CD4-positive, alpha-beta T cell treated with Interleukin-10 for 1 hour (primary cell): ENCODE measurements at regions not wholly inside any gene's neighbourhood (a gene's known extent, or its start where the extent isn't known, plus 50 kb on each side); places are given as distances from the start of the nearest gene placed in this dataset.
"Not testable (repeated sequence)": the region's sequence is repeated elsewhere in the genome, so short reads cannot be mapped to it uniquely, and the experiment has no call there.

ENCODE experiments used
- DNase-seq: peaks from one replicate; pipeline ENCODE4 v3.0.0-alpha.2; 2020

DNA sequence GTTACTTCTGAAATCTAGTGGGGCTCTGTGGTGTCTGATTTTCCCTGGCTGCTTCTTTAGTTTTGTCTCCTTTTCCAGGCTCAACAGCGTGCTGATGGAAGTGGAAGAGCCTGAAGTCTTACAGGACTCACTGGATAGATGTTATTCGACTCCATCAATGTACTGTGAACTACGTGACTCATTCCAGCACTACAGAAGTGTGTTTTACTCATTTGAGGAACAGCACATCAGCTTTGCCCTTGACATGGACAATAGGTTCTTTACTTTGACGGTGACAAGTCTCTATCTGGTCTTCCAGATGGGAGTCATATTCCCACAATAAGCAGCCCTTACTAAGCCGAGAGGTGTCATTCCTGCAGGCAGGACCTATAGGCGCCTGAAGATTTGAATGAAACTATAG, 51.1 kb downstream of the NBPF8 start:
- not testable (repeated sequence) for DNase-seq

DNA sequence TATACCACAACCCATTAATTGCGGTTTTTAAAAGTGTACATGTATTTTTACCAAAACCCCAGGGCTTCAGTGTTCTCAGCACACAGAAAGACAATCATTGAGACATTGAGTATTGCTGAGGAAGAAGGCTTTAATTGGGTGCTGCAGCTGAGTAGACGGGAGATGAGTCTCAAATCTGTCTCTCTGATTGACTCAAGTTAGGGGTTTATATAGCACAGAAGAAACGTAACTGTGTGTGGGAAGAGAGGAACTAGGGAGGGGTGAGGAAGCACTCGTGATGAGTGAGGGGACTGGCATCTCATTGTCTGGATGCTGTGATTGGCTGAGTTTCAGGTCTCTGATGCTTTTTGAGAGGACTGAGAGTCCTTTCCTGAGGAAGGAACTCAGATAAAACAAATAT, 62.8 kb downstream of the NBPF8 start:
- not testable (repeated sequence) for DNase-seq

DNA sequence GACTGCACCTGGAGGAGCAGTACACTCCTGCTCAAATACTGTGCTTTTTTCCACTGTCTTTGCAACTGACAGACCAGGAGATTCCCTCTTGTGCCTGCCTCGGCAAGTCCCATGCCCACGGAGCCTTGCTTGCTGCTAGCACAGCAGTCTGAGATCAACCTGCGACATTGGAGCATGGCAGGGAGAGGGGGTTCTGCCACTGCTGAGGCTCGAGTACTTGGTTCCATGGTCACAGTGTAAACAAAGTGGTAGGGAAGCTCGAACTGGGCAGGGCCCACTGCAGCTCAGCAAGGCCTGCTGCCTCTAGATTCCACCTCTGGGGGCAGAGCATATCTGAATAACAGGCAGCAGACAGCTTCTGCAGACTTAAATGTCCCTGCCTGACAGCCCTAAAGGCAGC, 63.6 kb downstream of the NBPF8 start:
- not testable (repeated sequence) for DNase-seq

DNA sequence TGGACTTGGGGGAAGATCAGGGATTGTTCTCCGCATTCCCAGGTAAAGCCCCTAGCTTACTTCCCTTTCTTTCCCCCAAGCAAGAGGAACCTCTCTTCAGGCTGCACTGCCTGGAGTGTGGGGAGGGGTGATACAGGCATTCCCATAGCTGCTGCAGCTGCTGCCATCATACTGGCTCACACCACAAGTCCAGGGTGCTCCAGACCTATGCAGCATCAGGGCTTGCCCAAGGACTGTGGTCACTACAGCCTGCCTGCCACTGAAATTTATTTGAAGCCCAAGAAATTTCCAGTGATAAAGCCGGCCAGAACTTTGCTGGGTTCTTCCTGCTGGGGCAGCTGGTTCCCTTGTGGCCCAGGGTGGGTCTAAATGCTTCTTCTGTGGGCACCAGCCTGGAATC, 72.7 kb downstream of the NBPF8 start:
- DNase-seq = not testable (repeated sequence)

DNA sequence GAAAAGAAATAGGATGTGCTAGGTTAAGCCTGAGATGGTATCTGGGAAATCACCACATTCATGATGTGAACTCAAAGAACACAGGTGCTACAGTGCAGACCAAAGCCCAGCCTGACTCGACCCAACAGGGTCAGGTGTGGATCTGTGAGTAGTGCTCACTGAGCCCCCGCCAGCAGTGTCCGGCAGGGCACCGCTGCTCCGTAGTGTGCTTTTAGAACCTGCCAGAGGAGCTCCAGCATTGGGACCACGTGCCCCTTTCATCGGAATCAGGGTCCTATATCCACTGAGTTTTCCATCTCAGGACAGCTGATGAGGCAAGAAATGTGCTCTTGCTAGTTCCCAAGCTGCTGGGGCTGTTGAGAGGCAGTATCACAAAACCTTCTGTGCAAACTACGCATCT, 74.4 kb downstream of the NBPF8 start:
- DNase-seq = not testable (repeated sequence)

DNA sequence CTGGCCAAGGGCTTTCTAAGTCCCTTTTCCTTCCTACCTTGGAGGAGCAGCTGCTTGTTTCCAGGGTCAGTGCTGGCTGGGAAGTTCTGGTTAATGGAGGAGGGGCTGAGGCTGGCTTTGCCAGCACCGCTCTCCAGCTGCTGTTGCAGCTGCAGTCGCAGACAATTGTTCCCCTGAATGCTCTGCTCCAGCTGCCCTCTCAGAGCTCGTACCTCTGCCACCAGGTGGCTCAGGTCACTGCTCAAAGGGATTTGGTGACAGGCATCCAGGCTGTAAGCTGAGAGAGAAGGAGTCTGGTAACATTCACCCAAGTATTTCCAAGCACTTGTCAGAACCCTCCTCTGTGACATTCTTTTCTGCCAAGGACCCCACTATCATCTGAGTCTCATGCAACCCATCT, 82.3 kb downstream of the NBPF8 start:
- DNase-seq = not testable (repeated sequence)

DNA sequence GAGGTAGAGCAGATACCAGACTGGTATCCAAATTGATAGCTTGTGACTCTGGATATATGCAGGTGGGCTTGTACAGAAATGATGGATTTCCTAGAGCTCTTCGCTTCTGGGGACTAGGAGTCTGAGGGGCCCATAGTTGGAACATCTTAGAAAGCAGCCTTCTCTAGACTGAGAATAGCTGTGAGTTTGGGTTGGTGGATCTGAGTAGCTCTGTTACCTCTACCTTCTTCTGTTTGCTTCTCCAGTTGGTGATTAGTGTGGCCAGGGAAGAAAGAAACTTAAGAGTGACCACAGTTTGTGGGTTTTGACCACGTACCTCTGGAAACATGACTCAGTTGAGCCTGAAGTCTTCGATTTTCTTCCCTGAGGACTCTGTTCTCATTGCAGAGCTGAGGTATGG, 88.4 kb downstream of the NBPF8 start:
- DNase-seq = not testable (repeated sequence)

DNA sequence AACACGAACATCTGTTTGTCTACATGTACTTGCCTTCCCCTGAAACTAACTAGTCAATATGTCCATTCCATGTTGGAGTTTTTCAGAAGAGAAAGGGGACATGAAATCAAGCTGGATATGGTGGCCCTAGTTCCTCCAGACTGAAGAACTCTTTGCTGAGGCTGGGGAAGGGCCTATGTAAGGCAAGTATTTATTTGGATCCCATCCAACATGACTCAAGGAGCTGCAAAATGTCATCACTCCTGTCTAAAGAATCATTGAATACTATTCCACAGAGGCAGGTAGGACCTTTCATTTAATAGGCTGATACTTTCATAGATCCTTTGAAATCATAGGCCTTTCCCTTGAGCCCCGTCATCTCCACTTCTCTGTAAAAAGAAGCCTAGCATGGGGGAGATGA, 91.5 kb downstream of the NBPF8 start:
- DNase-seq = not testable (repeated sequence)

DNA sequence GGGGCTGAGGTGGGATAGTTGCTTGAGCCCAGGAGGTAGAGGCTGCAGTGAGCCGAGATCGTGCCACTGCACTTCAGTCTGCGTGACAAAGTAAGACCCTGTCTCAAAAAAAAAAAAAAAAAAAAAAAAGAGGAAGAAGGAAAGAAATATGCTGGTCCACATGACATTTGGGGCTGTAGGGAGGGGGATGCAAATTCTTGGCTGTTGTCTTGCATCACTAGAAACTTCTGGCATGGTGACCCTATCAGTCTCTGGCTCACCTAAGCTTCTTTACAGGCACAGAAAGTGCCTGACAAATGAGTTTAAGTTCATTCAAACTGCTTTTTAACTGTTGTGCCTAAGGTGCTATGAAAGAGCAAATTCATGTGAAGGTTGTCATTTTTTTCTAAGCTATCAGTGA, 93.5 kb downstream of the NBPF8 start:
- DNase-seq = not testable (repeated sequence)

DNA sequence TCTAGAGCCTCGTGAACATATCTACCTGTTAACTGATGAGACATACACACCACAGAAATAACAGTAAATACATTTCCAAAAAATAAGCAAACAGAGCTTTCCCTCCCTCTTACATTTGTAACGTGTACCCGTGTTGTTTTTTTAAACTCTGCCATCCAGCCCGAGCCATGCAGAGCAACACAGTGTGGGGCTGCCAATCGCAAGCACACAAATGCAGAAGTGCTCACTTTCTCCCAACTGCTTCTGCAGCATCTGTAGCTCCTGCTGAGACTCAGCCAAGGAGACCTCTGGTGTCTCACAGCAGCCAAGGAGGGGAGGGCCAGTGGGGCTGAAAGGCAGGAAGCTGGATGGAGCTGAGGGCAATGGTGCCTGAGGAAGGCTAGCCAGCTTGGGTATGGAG, 94.4 kb downstream of the NBPF8 start:
- not testable (repeated sequence) for DNase-seq

DNA sequence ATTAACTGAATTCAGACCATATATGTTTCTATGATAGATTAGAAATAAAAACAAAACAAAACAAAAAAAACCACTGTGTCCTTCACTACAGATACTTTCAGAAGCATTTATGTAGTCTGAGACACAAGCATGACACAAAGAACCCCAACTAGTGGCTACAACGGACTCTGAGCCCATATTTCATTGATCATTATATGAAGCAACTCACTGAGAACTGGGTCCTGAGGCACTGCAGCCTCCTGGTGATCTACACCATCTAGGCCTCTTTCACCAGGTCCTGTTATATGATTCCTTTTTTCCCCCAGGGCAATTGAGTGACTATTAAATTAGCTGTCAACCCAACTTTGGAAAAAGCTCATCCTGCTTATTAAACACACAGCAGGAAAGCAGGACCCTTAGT, 98.3 kb downstream of the NBPF8 start:
- DNase-seq = not testable (repeated sequence)

DNA sequence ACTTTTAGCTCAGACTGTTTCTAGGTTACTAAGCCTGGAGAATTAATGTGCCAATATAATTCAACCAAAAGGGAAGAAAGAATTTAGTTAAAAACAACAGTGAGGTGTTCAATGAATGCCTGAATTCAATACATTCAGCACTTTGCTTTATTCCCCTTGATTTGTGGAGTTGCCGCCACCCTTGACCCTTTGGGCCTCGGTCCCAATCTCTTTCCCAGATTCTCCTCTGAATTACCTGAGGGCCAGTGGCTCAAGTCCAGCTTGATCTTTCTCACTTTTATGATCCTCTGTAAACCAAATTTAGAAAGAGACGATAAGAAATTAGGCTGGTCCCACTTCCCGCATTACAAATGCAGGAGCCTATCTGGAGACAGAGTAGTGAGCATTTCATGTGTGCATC, 98.7 kb downstream of the NBPF8 start:
- not testable (repeated sequence) for DNase-seq

DNA sequence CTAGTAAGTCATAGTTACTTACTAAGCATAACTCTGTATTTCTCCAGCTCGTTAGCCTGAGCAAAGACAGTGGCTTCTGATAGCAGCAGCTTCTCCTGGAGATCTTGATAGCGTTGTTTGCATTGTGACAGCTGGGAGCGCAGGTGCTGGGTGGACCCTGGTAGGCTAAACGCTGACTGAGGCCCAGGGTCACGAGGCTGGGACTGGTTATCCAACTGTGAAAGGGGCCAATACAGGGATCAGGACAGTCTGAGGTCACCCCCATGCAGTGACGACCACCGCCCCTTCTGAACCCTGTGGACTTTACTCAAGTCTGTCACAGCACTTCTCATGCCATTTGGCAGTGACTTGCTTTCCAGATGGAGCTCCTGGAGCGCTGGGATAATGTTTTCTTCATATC, 104.4 kb downstream of the NBPF8 start:
- DNase-seq = not testable (repeated sequence)

DNA sequence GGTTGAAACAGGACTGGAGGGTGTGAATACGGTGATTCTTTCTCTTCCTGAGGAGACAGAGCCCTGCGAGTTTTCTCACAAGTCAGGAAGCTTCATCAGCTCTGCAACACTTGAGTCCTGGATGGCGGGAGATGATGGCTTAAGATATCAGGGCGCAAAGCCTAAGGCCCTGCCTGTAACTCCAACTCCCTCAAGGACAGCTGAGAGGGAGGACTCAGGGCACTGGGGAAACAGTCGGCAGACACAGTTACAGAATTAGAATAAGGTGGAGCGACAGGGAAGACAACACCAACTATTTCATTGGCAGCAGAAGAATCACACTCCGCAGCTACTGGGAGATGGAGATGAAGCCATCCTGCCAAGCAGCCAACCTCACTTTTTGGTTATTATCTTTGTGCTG, 109.6 kb downstream of the NBPF8 start:
- not testable (repeated sequence) for DNase-seq

DNA sequence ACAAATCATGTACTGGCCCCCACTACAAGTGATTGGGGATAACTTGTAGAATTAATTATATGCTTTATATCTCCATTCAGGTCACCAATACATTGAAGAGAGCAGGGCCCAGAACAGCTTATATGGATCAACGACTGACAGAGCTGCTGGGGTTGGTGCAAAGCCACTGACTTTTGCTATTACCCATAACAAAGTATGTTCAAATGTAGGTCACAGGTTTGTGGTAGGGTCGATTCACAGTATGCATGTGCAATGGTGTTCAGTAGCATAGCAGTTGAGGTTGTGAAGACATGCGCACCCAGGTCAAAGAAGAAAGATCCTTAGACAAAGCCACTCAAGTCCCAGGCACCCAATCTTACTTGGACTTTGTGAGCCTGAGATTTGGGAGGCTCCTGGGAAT, 110.6 kb downstream of the NBPF8 start:
- DNase-seq = peak; percentile 18

DNA sequence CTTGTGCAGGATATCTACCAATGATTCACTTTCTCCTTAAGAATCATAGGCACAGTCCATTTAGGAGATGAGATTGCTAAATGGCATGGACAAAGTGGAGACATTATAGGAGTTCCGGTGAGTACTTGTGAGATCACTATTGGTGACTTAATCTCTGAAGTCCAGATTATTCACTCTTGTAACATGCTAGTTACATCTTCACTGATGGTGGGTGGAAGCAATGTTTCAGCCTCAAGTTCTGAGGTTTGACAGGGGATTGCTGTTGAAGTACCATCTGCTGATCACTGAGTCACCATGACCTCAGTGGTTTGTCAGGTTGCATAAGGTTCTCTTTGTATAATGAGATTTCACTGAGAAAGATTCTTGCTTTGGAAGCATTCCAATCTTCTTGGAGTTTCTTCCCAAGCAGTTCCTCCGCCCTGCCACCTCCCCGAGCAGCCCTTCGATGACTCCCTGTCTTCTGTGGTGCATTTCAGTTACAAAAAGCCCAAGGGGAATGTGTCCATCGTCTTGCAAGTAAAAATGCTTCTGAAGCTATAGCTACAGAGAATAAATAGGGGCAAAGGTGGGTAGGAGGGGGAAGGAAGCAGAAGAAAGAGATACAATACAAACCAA, 114.7 kb downstream of the NBPF8 start:
- DNase-seq = not testable (repeated sequence)

DNA sequence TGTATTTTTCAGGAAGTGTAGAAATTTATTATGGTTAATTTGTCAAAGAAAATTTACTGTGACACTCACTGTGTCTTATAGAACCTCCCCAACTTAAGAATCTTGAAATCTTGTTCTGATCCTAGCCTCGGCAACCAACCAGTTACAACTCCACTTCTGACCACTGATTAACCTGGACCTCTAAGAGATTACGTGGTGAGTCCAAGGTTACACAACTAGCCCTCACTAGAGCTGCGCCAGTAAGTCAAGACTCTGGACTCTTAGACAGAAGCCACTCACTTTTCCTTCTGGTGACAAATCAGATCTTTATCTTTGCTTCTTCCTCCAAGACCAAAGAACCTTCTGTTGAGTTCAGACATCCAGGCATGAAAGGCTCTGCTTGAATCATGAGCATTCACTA, 116.6 kb downstream of the NBPF8 start:
- DNase-seq = not testable (repeated sequence)

DNA sequence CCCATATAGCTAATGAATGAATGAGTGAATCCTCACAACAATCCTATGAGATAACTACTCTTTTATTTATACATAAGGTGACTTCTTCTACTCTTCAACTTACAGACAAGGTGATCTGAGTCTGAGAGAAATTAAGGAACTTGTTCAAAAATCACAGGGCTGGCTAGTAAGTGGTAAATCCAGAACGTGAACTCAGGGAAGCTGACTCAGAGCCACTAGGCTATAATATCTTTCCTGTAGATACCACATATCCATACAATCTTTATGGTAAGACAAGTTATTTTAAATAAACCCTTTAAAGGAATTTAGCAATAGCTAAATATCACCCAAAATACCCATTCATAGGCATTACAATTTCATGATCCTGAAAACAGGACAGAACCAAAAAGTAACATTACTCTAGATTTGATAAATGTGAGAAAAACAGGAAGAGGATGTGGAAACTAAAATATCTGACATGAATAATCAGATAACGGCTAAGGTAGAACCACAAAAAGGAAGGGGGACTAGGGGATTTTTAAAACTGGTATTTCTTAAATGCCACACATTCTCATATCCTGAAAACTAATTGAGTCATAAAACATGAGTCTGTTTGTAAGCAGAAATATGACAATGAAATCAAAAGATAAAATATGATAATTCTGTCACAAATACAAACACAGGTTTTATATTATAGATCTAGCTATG, 119.7 kb downstream of the NBPF8 start:
- peak; percentile 45 for DNase-seq

DNA sequence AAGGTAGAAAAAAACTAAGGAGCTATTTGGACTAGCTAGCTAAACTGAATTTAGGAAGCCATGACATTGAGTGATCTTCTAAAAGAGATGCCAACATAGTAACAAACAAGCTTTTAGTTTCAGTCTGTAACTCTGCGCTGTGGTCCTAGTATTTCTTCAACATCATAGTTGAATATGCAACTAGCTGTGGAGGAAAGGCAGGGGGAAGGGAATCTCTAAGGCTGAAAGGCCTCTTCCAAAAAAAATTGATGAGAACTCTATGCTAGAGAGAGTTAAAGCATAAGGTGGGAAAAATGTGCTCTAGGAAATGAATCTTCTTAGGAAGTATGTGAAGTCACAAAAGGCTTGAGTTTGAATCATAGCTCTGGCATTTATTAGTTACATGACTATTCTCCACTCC, 120.2 kb downstream of the NBPF8 start:
- peak; percentile 24 for DNase-seq

DNA sequence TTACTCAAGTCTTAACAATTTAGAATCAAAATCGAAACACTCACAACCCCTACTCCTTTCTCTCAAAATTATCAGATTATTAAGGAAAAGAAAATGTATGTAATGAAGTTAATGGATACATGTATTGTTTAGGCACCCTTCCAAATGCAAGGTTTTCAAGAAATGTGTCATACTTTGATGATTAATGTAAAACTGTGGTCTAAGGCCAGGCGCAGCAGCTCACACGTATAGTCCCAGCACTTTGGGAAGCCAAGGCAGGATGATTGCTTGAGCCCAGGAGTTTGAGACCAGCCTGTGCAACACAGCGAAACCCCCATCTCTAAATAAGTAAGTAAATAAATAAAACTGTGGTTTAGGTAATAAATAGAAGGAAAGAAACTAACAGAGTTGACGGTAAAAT, 126.6 kb downstream of the NBPF8 start:
- not testable (repeated sequence) for DNase-seq

DNA sequence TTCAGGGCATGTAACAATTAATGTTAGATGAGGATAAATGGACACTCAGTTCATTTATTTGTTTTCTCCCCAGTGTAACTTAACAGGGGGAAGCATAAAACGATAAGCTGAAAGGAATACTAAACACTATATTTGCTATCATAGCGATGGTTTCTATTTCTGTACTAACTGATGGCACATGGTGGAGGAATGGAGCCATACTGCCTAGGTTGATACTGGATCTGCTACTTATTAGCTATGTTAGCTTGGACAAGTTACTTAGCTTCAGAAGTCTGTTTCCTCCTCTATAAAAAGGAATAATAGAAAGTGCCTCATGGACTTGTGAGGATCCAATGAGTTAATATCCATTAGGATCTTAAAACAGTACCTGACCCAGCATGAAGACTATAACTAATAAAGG, 127.5 kb downstream of the NBPF8 start:
- DNase-seq = not testable (repeated sequence)

DNA sequence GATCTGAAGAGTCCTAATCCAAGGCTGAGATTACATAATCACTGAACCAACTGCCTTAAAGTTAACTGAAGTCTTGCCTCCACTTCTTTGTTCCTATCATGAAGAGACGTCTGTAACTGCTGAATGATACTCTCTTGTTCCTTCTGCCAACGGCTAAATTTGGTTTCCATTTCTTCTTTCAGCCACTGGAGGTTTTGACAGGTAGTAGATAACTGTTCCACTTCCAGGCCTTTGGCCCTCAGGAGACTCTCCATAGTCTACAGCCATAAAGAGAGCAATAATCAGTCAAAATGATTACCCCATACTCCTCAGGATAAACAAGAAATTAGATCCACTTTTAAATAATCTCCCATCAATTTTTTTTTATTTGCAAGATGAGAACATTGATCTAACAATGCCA, 128.1 kb downstream of the NBPF8 start:
- not testable (repeated sequence) for DNase-seq

DNA sequence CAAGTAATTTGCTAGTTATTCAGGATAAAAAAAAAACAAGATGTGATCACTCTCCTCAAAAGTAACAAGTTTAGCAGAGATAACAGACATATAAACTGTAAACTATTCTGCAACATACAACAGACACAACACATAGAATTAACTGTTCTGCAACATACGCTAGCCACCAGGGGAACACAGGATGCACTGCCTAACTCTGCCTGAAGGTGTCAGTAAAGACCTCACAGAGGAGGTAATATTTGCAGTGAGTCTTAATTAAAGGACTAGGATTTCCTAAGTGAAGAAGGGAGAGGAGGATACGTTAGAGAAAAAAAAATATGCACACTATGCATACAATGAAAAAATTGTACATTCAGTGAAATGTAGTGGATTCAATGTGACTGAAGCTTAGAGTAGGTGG, 129.6 kb downstream of the NBPF8 start:
- peak; percentile 87 for DNase-seq

DNA sequence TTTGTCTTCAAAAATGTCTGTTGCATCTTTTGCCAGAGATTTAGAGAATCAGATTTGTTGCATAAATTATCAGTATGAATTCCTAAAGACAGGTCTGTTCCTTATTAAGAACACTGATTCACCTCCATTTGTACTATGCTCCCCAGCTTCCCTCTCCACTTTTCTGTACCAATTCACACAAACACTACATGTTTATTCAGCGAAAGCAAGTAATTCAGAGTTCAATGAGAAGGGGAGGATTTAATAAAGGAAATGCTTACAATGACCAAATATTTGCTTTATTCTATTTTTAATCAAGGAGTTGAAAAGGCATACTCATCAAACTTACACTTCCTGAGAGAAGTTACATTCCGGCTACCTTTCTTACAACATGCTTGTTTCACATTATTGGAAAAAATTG, 135.5 kb downstream of the NBPF8 start:
- not testable (repeated sequence) for DNase-seq

DNA sequence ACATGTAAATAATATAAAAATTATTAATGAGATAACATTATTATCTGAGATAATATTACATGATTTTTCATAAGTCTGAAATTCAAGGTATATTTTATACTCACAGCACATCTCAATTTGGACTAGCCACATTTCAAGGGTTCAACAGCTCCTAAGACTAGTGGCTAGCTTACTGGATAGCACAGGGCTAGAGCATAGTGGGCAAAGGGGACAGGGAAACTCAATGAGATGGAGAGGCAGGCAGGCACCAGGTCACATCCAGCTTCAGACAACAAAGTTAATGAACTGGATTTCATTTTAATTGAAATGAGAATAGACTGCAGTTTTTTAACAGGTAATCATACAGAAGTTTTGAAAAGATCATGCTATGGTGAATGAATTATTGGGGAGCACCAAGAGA, 137.4 kb downstream of the NBPF8 start:
- DNase-seq = not testable (repeated sequence)
